Kidney (tissue), 13 donors: ENCODE measurements at regions not wholly inside any gene's neighbourhood (a gene's known extent, or its start where the extent isn't known, plus 50 kb on each side); places are given as distances from the start of the nearest gene placed in this dataset.

Source experiments
- DNase-seq, 5 donors: peaks; one replicate each; pipeline ENCODE4 v3.0.0-alpha.2; 2013 to 2020
- FAIRE-seq: peaks from 2 replicates; lab custom pipeline; 2012; peaks lifted over from hg19 to GRCh38; lab: Jason Lieb, UNC
- H3K27ac ChIP-seq, 2 donors: one replicate each; pipeline ENCODE4 v1.7.0; 2013; ENCODE audit warnings: low read depth in 2 of 2, low read length in 2 of 2, inconsistent platforms in 1 of 2
- H3K27me3 ChIP-seq: one replicate; pipeline ENCODE4 v1.7.1; 2013; ENCODE audit warnings: low read length, inconsistent platforms; ENCODE audit not compliant: control insufficient read depth, insufficient read depth
- H3K36me3 ChIP-seq, 3 donors: one replicate each; pipeline versions ENCODE4 v1.7.0 to v1.7.1; 2013; ENCODE audit warnings: low read length in 3 of 3, control low read depth in 1 of 3, inconsistent platforms in 1 of 3; ENCODE audit not compliant: insufficient read depth in 3 of 3, control insufficient read depth in 2 of 3
- H3K4me1 ChIP-seq, 3 donors: one replicate each; pipeline versions ENCODE4 v1.7.0 to v1.7.1; 2013; ENCODE audit warnings: low read length in 3 of 3, inconsistent platforms in 1 of 3, low read depth in 1 of 3; ENCODE audit not compliant: control insufficient read depth in 2 of 3, insufficient read depth in 2 of 3
- H3K4me3 ChIP-seq, 3 donors: one replicate each; pipeline versions ENCODE4 v1.7.0 to v1.8.1; 2013; ENCODE audit warnings: low read length in 3 of 3, control low read depth in 1 of 3, inconsistent platforms in 1 of 3
- H3K9ac ChIP-seq, 3 donors: one replicate each; pipeline versions ENCODE4 v1.7.0 to v1.7.1; 2013; ENCODE audit warnings: low read length in 3 of 3, control low read depth in 1 of 3, inconsistent platforms in 1 of 3
- H3K9me3 ChIP-seq, 3 donors: one replicate each; pipeline versions ENCODE4 v1.7.0 to v1.7.1; 2013; ENCODE audit warnings: low read length in 3 of 3, control low read depth in 1 of 3, inconsistent platforms in 1 of 3; ENCODE audit not compliant: control insufficient read depth in 2 of 3, insufficient read depth in 1 of 3
- intact Hi-C: fragments of 100-400 bp; cut with DNase I; formaldehyde crosslinking; loops from one replicate; pipeline ENCODE4 v1.11.1; 2022
- TF ChIP-seq, protein P1 (sequence below): IDR thresholded peaks from 3 replicates; pipeline ENCODE4 v1.5.1; 2012; ENCODE audit warnings: mild to moderate bottlenecking, moderate library complexity, borderline replicate concordance; ENCODE audit not compliant: insufficient read depth; ENCODE audit errors: extremely low read depth
- donor health status: control.
- donor health status: control.
- donor health status: control.
- donor health status: control.
- donor health status: control.
- donor health status: DM: yes; HTN: yes; CAD: no.
- donor health status: Normal renal cell carcinoma (clear cell type).

DNA sequence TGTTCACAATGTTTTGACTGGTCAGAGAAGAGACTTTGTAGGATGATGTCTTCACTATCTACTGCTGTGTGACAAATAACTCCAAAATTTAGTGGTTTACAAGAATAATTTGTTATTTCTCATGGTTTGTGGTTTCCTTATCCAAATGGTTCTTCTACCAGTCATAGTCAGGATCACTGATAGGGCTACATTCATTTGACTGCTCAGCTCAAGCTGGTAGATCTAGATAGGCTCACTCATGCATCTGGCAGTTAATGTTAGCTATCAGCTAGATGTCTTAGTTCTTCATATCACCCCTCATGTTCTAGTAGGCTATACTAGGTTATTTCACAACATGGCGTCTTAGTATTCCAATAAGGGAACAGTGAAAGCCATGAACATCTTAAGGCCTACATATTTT, 131.0 kb downstream of the ID4 start:
- H3K36me3 ChIP-seq, result no peaks in the 10 kb centered on the region
- no peaks in the 10 kb centered on the region for H3K4me1 ChIP-seq
- no peaks in the 10 kb centered on the region for H3K27me3 ChIP-seq
- intact Hi-C loops, result no loop called here
- FAIRE-seq (no peak), DNase-seq (no peak)
- no peak overlapping the region for H3K9ac ChIP-seq
- no peak overlapping the region for H3K27ac ChIP-seq
- no peaks in the 10 kb centered on the region for H3K9me3 ChIP-seq
- no peak overlapping the region for H3K4me3 ChIP-seq
- TF ChIP-seq, protein P1, sequence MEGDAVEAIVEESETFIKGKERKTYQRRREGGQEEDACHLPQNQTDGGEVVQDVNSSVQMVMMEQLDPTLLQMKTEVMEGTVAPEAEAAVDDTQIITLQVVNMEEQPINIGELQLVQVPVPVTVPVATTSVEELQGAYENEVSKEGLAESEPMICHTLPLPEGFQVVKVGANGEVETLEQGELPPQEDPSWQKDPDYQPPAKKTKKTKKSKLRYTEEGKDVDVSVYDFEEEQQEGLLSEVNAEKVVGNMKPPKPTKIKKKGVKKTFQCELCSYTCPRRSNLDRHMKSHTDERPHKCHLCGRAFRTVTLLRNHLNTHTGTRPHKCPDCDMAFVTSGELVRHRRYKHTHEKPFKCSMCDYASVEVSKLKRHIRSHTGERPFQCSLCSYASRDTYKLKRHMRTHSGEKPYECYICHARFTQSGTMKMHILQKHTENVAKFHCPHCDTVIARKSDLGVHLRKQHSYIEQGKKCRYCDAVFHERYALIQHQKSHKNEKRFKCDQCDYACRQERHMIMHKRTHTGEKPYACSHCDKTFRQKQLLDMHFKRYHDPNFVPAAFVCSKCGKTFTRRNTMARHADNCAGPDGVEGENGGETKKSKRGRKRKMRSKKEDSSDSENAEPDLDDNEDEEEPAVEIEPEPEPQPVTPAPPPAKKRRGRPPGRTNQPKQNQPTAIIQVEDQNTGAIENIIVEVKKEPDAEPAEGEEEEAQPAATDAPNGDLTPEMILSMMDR, result no peak

DNA sequence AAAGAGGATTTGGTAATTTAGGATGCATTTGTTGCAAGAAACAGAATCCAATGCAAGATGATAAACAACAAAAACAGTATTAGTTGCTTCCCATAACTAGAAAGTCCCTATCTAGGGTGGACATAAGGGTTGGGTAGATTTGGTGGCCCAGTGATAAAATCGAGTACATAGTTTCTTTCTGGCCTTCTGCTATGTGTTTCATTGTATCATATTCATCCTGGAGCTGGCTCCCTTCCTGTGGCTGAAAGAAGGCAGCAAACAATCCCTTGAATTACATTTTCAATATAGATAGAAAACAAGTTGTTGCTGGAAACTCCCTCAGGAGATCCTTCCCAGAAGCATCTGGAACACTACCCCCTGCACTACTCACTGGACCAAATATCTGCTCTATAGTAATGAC, 135.1 kb downstream of the ID4 start:
- Histone ChIP-seq H3K4me1 (no peaks in the 10 kb centered on the region), H3K36me3 (no peaks in the 10 kb centered on the region), H3K9ac (no peak overlapping the region), H3K4me3 (no peak overlapping the region), H3K27ac (no peak overlapping the region), H3K27me3 (no peaks in the 10 kb centered on the region), H3K9me3 (no peaks in the 10 kb centered on the region)
- DNase-seq, result no peak
- intact Hi-C loops, result no loop called here
- TF ChIP-seq, protein P1, result no peak
- FAIRE-seq, result no peak

DNA sequence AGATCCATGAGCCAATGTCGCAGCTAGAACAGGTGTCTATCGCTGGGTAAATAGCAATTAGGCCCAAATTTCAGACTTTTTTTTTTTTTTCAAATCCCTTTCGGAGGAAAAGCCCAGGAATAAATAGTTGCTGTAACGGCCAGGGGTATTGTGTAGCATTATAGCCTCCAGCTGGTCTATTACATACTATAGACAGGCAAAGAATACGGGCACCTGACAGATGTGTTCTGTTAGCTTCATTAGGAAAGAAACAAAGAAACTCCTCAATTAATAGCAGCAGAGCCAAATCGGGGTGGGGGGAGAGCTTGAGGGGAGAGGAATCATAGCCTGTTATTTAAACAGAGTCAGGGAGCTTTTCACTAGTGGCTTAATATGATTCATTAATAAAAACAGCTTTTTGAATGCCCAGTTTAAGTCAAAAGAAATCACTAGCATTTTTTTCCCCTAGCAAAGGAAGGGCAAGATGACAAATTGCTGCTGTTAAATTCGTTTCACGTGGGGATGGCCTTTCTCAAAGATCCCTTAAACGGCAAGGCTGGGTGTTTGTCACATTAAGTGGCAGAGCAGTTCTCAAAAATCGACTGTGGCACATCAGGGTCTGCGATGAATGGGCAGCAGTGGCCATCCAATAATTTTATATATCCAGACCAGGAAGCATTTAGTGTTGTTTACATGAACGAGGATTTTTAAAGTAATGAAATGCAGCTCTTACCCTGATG, 139.4 kb downstream of the ID4 start:
- TF ChIP-seq, protein P1, result no peak
- no peak for FAIRE-seq
- H3K9ac ChIP-seq, result no peak overlapping the region

DNA sequence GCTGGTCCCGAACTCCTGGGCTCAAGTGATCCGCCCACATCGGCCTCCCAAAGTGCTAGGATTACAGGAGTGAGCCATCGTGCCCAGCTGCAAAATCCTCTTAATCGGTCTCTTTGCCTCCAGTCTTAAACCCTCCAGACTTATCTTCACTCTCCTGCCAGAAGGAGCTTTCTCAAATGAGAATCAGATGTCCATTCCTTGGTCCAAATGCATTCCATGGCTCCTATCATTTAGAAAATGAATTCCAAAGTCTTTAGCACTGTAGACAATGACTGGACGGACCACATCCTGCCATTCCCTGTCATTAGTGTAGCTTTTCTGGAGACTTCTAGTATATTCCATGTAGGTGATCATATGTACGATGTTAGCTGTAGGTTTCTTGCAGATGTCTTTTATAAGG, 141.9 kb downstream of the ID4 start:
- H3K9me3 ChIP-seq, result no peaks in the 10 kb centered on the region
- FAIRE-seq (no peak), DNase-seq (no peak)
- TF ChIP-seq, protein P1, result no peak
- intact Hi-C loops, result no loop called here
- H3K4me3 ChIP-seq, result no peak overlapping the region
- H3K27me3 ChIP-seq, result no peaks in the 10 kb centered on the region
- no peaks in the 10 kb centered on the region for H3K4me1 ChIP-seq
- H3K36me3 ChIP-seq, result no peaks in the 10 kb centered on the region
- H3K27ac ChIP-seq, result no peak overlapping the region
- H3K9ac ChIP-seq, result no peak overlapping the region

More for the DNA sequence above, 139.4 kb downstream of the ID4 start:
- Histone ChIP-seq H3K4me3 (no peak overlapping the region), H3K27me3 (no peaks in the 10 kb centered on the region), H3K9me3 (no peaks in the 10 kb centered on the region), H3K27ac (no peak overlapping the region), H3K36me3 (no peaks in the 10 kb centered on the region), H3K4me1 (no peaks in the 10 kb centered on the region)
- DNase-seq, result no peak
- intact Hi-C loops, result no loop called here
